Subcutaneous abdominal adipose tissue (tissue), 5 donors: ENCODE measurements at regions not wholly inside any gene's neighbourhood (a gene's known extent, or its start where the extent isn't known, plus 50 kb on each side); places are given as distances from the start of the nearest gene placed in this dataset.

Experiments used
- H3K27ac ChIP-seq: one replicate; pipeline ENCODE4 v1.7.0; 2013; ENCODE audit warnings: low read depth, mild to moderate bottlenecking, inconsistent platforms, low read length, moderate library complexity
- H3K27me3 ChIP-seq, 5 donors: one replicate each; pipeline ENCODE4 v1.7.0; 2013; ENCODE audit warnings: low read length in 5 of 5, inconsistent platforms in 1 of 5; ENCODE audit not compliant: control insufficient read depth in 5 of 5, insufficient read depth in 4 of 5
- H3K36me3 ChIP-seq, 5 donors: one replicate each; pipeline ENCODE4 v1.7.0; 2013; ENCODE audit warnings: low read length in 5 of 5; ENCODE audit not compliant: control insufficient read depth in 5 of 5, insufficient read depth in 5 of 5
- H3K4me1 ChIP-seq, 5 donors: one replicate each; pipeline ENCODE4 v1.7.0; 2013; ENCODE audit warnings: low read length in 5 of 5, mild to moderate bottlenecking in 3 of 5, moderate library complexity in 1 of 5; ENCODE audit not compliant: control insufficient read depth in 5 of 5, insufficient read depth in 5 of 5
- H3K4me3 ChIP-seq, 5 donors: one replicate each; pipeline ENCODE4 v1.7.0; 2013; ENCODE audit warnings: low read length in 5 of 5, low read depth in 1 of 5
- H3K9ac ChIP-seq, 5 donors: one replicate each; pipeline ENCODE4 v1.7.0; 2013; ENCODE audit warnings: low read length in 5 of 5, mild to moderate bottlenecking in 4 of 5, moderate library complexity in 3 of 5
- H3K9me3 ChIP-seq, 5 donors: one replicate each; pipeline ENCODE4 v1.7.0; 2013; ENCODE audit warnings: low read length in 5 of 5; ENCODE audit not compliant: control insufficient read depth in 5 of 5
- donor health status: healthy.
- donor health status: healthy.
- donor health status: healthy.
- donor health status: healthy.
- donor health status: healthy.

GRCh38 chr9:117494401-117495090, 79.7 kb upstream of the ASTN2 start:
- Histone ChIP-seq H3K9me3 (no peaks in the 10 kb centered on the region), H3K27me3 (no peaks in the 10 kb centered on the region), H3K4me3 (no peak overlapping the region), H3K4me1 (no peaks in the 10 kb centered on the region), H3K36me3 (no peaks in the 10 kb centered on the region), H3K27ac (no peak overlapping the region), H3K9ac (no peak overlapping the region)

- Histone ChIP-seq H3K27ac (no peak overlapping the region), H3K4me1 (peaks cover 0 to 3% (median 3%) of the 10 kb centered on the region in 5 donors), H3K36me3 (no peaks in the 10 kb centered on the region), H3K4me3 (no peak overlapping the region), H3K27me3 (no peaks in the 10 kb centered on the region), H3K9me3 (no peaks in the 10 kb centered on the region), H3K9ac (no peak overlapping the region)
These were observed 77.6 kb upstream of the ASTN2 start for GRCh38 chr9:117492476-117492875.

- Histone ChIP-seq H3K27me3 (no peaks in the 10 kb centered on the region), H3K27ac (no peak overlapping the region), H3K9ac (no peak overlapping the region), H3K9me3 (no peaks in the 10 kb centered on the region), H3K36me3 (no peaks in the 10 kb centered on the region), H3K4me1 (peaks cover 0 to 5% (median 4%) of the 10 kb centered on the region in 5 donors), H3K4me3 (no peak overlapping the region)
These were observed 76.6 kb upstream of the ASTN2 start for GRCh38 chr9:117491491-117491890.

DNA sequence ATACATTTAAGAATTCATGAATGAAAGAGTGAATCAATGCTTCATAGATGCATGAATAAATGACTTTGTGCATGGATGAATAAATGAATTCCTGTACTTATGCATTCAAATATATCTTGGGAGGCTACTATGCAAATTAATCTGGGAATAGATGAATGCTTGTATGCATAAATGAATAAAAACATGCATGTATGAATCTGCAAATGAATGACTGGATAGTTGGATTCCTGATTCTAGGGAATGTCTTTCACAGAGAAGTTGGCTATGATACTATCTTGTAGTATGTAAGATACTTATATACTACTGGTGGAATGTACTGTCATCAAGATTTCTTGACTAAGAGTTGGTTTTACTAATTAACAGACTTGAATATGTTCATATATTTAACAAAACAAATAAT, 75.3 kb upstream of the ASTN2 start:
- H3K9me3 ChIP-seq = no peaks in the 10 kb centered on the region
- no peak overlapping the region for H3K9ac ChIP-seq
- H3K4me3 ChIP-seq = no peak overlapping the region
- no peaks in the 10 kb centered on the region for H3K36me3 ChIP-seq
- H3K4me1 ChIP-seq = peaks cover 0 to 5% (median 4%) of the 10 kb centered on the region in 5 donors
- H3K27me3 ChIP-seq = peaks cover 0 to under 1% (median 0%) of the 10 kb centered on the region in 5 donors
- no peak overlapping the region for H3K27ac ChIP-seq

- Histone ChIP-seq H3K9ac (no peak overlapping the region), H3K27ac (no peak overlapping the region), H3K4me3 (no peak overlapping the region), H3K36me3 (no peaks in the 10 kb centered on the region), H3K4me1 (peaks cover 0 to 5% (median 4%) of the 10 kb centered on the region in 5 donors), H3K9me3 (no peaks in the 10 kb centered on the region), H3K27me3 (peaks cover 0 to 5% (median 0%) of the 10 kb centered on the region in 5 donors)
These were observed 73.8 kb upstream of the ASTN2 start for GRCh38 chr9:117488659-117489058.

GRCh38 chr9:117487555-117488175, 72.8 kb upstream of the ASTN2 start:
- H3K4me1 ChIP-seq = peaks cover 0 to 5% (median 4%) of the 10 kb centered on the region in 5 donors
- no peaks in the 10 kb centered on the region for H3K36me3 ChIP-seq
- no peak overlapping the region for H3K4me3 ChIP-seq
- no peak overlapping the region for H3K9ac ChIP-seq
- H3K27me3 ChIP-seq = peaks cover 0 to 5% (median 0%) of the 10 kb centered on the region in 5 donors
- H3K9me3 ChIP-seq = no peaks in the 10 kb centered on the region
- H3K27ac ChIP-seq = no peak overlapping the region

DNA sequence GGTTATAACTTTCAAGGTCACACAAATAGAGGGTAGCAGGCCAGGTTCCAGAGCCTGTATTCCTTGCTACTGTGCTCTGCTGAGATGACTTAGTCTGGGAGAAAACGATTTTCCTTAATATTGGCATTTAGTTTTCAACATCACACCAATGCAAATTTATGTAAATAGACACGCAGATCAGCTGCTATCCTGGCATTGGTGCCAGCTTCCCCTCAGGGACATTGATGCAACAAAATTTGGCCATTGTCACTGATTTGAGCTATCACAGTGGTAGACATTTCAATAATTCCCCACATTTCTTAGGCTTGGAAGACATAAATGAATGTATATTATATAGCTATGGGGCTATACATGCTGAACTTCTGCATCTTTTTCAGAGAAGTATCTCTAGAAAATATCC, 71.6 kb upstream of the ASTN2 start:
- peaks cover 0 to 5% (median 4%) of the 10 kb centered on the region in 5 donors for H3K4me1 ChIP-seq
- no peaks in the 10 kb centered on the region for H3K36me3 ChIP-seq
- H3K27me3 ChIP-seq = peaks cover 0 to 5% (median 0%) of the 10 kb centered on the region in 5 donors
- H3K4me3 ChIP-seq = no peak overlapping the region
- no peak overlapping the region for H3K9ac ChIP-seq
- H3K9me3 ChIP-seq = no peaks in the 10 kb centered on the region
- H3K27ac ChIP-seq = no peak overlapping the region

DNA sequence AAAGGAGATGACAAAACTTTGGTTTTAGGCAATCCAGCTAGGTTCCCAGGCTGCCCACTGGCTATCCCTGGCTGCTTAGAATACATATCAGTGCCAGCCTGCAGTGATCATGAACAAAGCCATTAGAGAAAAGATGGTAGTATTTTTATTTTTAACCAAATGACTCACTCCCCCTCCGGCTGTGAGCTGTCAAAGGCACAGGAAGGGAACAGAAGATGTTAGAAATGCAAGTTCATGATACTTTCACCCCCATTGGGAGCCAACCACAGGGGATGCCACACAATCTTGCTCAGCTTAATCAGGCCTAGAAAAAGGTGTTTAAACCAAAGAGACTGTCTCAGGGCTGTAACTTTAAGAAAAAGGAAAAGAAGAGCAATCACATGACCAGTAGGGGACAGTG, 70.3 kb upstream of the ASTN2 start:
- no peaks in the 10 kb centered on the region for H3K9me3 ChIP-seq
- H3K27me3 ChIP-seq = peaks cover 0 to 5% (median 0%) of the 10 kb centered on the region in 5 donors
- no peak overlapping the region for H3K4me3 ChIP-seq
- H3K9ac ChIP-seq = no peak overlapping the region
- peaks cover 0 to 5% (median 4%) of the 10 kb centered on the region in 5 donors for H3K4me1 ChIP-seq
- H3K36me3 ChIP-seq = no peaks in the 10 kb centered on the region
- no peak overlapping the region for H3K27ac ChIP-seq

DNA sequence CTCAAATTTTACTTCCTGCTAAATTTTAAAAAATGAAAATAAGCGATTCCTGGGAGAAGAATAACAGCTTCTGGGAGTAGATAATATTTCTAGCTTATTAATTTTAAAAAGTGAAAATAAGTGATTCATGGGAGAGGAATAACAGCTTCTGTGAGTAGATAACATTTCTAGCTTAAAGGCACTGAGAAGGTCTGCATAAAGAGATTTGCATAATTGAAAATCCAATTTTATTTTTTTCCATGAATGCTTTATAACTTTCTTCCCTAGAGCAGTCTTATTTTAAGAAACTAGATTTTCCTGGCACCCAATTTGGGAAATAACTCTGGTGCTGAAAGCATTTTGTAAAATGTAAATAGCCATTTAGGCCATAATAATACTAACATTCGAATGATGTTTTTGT, 65.9 kb upstream of the ASTN2 start:
- Histone ChIP-seq H3K4me3 (no peak overlapping the region), H3K27me3 (peaks cover 0 to 5% (median 0%) of the 10 kb centered on the region in 5 donors), H3K36me3 (no peaks in the 10 kb centered on the region), H3K27ac (no peak overlapping the region), H3K4me1 (no peaks in the 10 kb centered on the region), H3K9me3 (no peaks in the 10 kb centered on the region), H3K9ac (no peak overlapping the region)

- peaks cover 0 to 5% (median 0%) of the 10 kb centered on the region in 5 donors for H3K27me3 ChIP-seq
- no peaks in the 10 kb centered on the region for H3K36me3 ChIP-seq
- no peaks in the 10 kb centered on the region for H3K4me1 ChIP-seq
- no peak overlapping the region for H3K9ac ChIP-seq
- H3K27ac ChIP-seq = no peak overlapping the region
- no peak overlapping the region for H3K4me3 ChIP-seq
- no peaks in the 10 kb centered on the region for H3K9me3 ChIP-seq
These were observed 65.4 kb upstream of the ASTN2 start for GRCh38 chr9:117480253-117480652.
